ENCODE measurements at regions not wholly inside any gene's neighbourhood (a gene's known extent, or its start where the extent isn't known, plus 50 kb on each side); places are given as distances from the start of the nearest gene placed in this dataset.

- no peak for TF ChIP-seq EP300 (conservative IDR thresholded peaks at IDR 0.05; ENCODE audit: poor library complexity, severe bottlenecking)
- no peak for TF ChIP-seq MXI1 (conservative IDR thresholded peaks at IDR 0.05; ENCODE audit: poor library complexity, severe bottlenecking)
- no peak for TF ChIP-seq TAF1 (IDR thresholded peaks at IDR 0.05; ENCODE audit: low read depth)
- TF ChIP-seq SMC3 (conservative IDR thresholded peaks at IDR 0.05; ENCODE audit: poor library complexity) = no peak
- TF ChIP-seq POLR2AphosphoS5 (IDR thresholded peaks at IDR 0.05) = no peak
- TF ChIP-seq RAD21 (conservative IDR thresholded peaks at IDR 0.05) = no peak
- TF ChIP-seq EZH2 (IDR thresholded peaks at IDR 0.05; ENCODE audit: borderline replicate concordance, insufficient read depth, low read length, poor library complexity, severe bottlenecking) = no peak
- TF ChIP-seq CTCF (IDR thresholded peaks at IDR 0.05; ENCODE audit: poor library complexity, severe bottlenecking) = no peak
- no peak for TF ChIP-seq REST (IDR thresholded peaks at IDR 0.05; ENCODE audit: borderline replicate concordance)
- H3K36me3 ChIP-seq (ENCODE audit: insufficient read depth, low read length) = no peaks in the 10 kb centered on the region
- no peak overlapping the region for H3K4me2 ChIP-seq (ENCODE audit: low read length)
- no peaks in the 10 kb centered on the region for H3K79me2 ChIP-seq (replicated peaks; ENCODE audit: insufficient read depth, low read length)
- no peak overlapping the region for H3K4me3 ChIP-seq (ENCODE audit: low read length)
- H4K20me1 ChIP-seq (ENCODE audit: insufficient read depth) = no peaks in the 10 kb centered on the region
- H2AFZ ChIP-seq (ENCODE audit: low read depth, low read length) = no peak overlapping the region
- H3F3A ChIP-seq (ENCODE audit: insufficient read depth, low read length, poor library complexity, severe bottlenecking) = no peaks in the 10 kb centered on the region
- no peaks in the 10 kb centered on the region for H3K9me2 ChIP-seq (ENCODE audit: insufficient read depth, low read length)
- H3K27me3 ChIP-seq (ENCODE audit: insufficient read depth, low read depth, low read length) = peaks cover 8% of the 10 kb centered on the region
- no peak overlapping the region for H3K27ac ChIP-seq (ENCODE audit: low read length)
- no peak overlapping the region for H3K9ac ChIP-seq (ENCODE audit: low read length)
- H3K9me3 ChIP-seq (ENCODE audit: low read length) = no peaks in the 10 kb centered on the region
These were observed 285.7 kb downstream of the FGFR2 start for GRCh38 chr10:121312587-121312986.

GRCh38 chr10:121313119-121313875, 284.9 kb downstream of the FGFR2 start:
- no peaks in the 10 kb centered on the region for H3K9me2 ChIP-seq (ENCODE audit: insufficient read depth, low read length)
- no peak overlapping the region for H3K9ac ChIP-seq (ENCODE audit: low read length)
- H2AFZ ChIP-seq (ENCODE audit: low read depth, low read length) = no peak overlapping the region
- H3K4me3 ChIP-seq (ENCODE audit: low read length) = no peak overlapping the region
- H3K27me3 ChIP-seq (ENCODE audit: insufficient read depth, low read depth, low read length) = peaks cover 8% of the 10 kb centered on the region
- no peaks in the 10 kb centered on the region for H3K79me2 ChIP-seq (replicated peaks; ENCODE audit: insufficient read depth, low read length)
- TF ChIP-seq TAF1 (IDR thresholded peaks at IDR 0.05; ENCODE audit: low read depth) = no peak
- TF ChIP-seq EZH2 (IDR thresholded peaks at IDR 0.05; ENCODE audit: borderline replicate concordance, insufficient read depth, low read length, poor library complexity, severe bottlenecking) = no peak
- no peak for TF ChIP-seq EP300 (conservative IDR thresholded peaks at IDR 0.05; ENCODE audit: poor library complexity, severe bottlenecking)
- no peak for TF ChIP-seq POLR2AphosphoS5 (IDR thresholded peaks at IDR 0.05)
- TF ChIP-seq REST (IDR thresholded peaks at IDR 0.05; ENCODE audit: borderline replicate concordance) = no peak
- TF ChIP-seq MXI1 (conservative IDR thresholded peaks at IDR 0.05; ENCODE audit: poor library complexity, severe bottlenecking) = no peak
- no peak for TF ChIP-seq CTCF (IDR thresholded peaks at IDR 0.05; ENCODE audit: poor library complexity, severe bottlenecking)
- TF ChIP-seq SMC3 (conservative IDR thresholded peaks at IDR 0.05; ENCODE audit: poor library complexity) = no peak
- no peak for TF ChIP-seq RAD21 (conservative IDR thresholded peaks at IDR 0.05)
- H3F3A ChIP-seq (ENCODE audit: insufficient read depth, low read length, poor library complexity, severe bottlenecking) = no peaks in the 10 kb centered on the region
- H4K20me1 ChIP-seq (ENCODE audit: insufficient read depth) = no peaks in the 10 kb centered on the region
- no peak overlapping the region for H3K27ac ChIP-seq (ENCODE audit: low read length)
- no peak overlapping the region for H3K4me2 ChIP-seq (ENCODE audit: low read length)
- H3K9me3 ChIP-seq (ENCODE audit: low read length) = no peaks in the 10 kb centered on the region
- H3K36me3 ChIP-seq (ENCODE audit: insufficient read depth, low read length) = no peaks in the 10 kb centered on the region
